ENCODE measurements at regions not wholly inside any gene's neighbourhood (a gene's known extent, or its start where the extent isn't known, plus 50 kb on each side); places are given as distances from the start of the nearest gene placed in this dataset.

DNA sequence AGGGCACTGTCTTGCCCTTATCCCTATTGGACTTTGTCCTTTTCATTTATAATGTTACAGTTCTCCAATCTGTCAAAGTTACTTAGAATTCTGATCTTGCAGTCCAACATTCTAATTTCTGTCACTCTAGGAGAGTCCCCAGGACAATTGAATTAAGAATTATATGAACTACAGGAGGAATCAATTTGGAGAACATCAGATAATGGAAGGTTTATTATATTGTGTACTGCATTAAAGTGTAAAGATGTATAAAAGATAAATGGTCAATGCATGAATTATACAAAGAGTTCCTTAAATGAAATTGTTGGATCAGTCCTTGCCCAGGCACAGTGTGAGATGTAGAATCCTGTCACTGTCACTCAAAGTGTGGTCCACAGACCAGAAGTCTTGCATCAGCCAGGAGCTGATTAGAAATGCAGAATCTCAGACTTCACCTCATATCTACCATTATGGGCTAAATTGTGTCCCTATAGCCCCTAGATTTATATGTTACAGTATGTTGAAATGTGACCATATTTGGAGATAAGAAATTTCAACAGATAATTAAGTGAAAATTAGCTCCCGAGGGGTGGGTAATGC lies 145.5 kb downstream of the BTBD3 start:
- no peaks in the 10 kb centered on the region for H3K79me2 ChIP-seq (ENCODE audit: control insufficient read depth, insufficient read depth, low read length)
- Mint-ChIP-seq H3K4me1 (no peaks in the 10 kb centered on the region), H3K27ac (no peak overlapping the region), H3K27me3 (no peaks in the 10 kb centered on the region), H3K9me3 (ENCODE audit: insufficient read depth) (peaks cover 9% of the 10 kb centered on the region), H3K4me3 (no peak overlapping the region)
- H3K9ac ChIP-seq (ENCODE audit: low read length): no peak overlapping the region
- H4K20me1 ChIP-seq (ENCODE audit: control insufficient read depth, insufficient read depth, low read length, poor library complexity, severe bottlenecking): no peaks in the 10 kb centered on the region
- no peak overlapping the region for H3K27ac ChIP-seq (ENCODE audit: low read length in 2 of 2)
- ChIA-PET CTCF (no interaction called here), POLR2A (no interaction called here)
- intact Hi-C loops (cut with micrococcal nuclease): no loop called here
- H3K27me3 ChIP-seq (replicated peaks in 1 of 4; ENCODE audit: control extremely low read depth in 1 of 4, control insufficient read depth in 3 of 4, insufficient read depth in 4 of 4, low read length in 3 of 4): no peaks in the 10 kb centered on the region
- peaks cover 0 to 31% (median 7%) of the 10 kb centered on the region in 3 donors for H3K9me3 ChIP-seq (ENCODE audit: control extremely low read depth in 1 of 3, control insufficient read depth in 2 of 3, insufficient read depth in 1 of 3, low read length in 2 of 3)
- H3K4me3 ChIP-seq (ENCODE audit: control extremely low read depth in 1 of 5, extremely low read depth in 1 of 5, insufficient read depth in 1 of 5, low read depth in 2 of 5, low read length in 4 of 5): no peak overlapping the region
- ATAC-seq (ENCODE audit: low read depth): no peak
- WGBS (ENCODE audit: insufficient coverage): 100% methylated on average over 1 of the region's 1 CpG
- no peak overlapping the region for H3K4me2 ChIP-seq (replicated peaks; ENCODE audit: low read depth, low read length, poor library complexity, severe bottlenecking)
- TF ChIP-seq, protein P1, sequence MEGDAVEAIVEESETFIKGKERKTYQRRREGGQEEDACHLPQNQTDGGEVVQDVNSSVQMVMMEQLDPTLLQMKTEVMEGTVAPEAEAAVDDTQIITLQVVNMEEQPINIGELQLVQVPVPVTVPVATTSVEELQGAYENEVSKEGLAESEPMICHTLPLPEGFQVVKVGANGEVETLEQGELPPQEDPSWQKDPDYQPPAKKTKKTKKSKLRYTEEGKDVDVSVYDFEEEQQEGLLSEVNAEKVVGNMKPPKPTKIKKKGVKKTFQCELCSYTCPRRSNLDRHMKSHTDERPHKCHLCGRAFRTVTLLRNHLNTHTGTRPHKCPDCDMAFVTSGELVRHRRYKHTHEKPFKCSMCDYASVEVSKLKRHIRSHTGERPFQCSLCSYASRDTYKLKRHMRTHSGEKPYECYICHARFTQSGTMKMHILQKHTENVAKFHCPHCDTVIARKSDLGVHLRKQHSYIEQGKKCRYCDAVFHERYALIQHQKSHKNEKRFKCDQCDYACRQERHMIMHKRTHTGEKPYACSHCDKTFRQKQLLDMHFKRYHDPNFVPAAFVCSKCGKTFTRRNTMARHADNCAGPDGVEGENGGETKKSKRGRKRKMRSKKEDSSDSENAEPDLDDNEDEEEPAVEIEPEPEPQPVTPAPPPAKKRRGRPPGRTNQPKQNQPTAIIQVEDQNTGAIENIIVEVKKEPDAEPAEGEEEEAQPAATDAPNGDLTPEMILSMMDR (IDR thresholded peaks at IDR 0.05): no peak
- TF ChIP-seq EZH2 (IDR thresholded peaks at IDR 0.05; ENCODE audit: borderline replicate concordance, insufficient read depth, low read depth, low read length, poor library complexity, severe bottlenecking): no peak
- no peaks in the 10 kb centered on the region for H3K4me1 ChIP-seq (ENCODE audit: control insufficient read depth in 2 of 2, insufficient read depth in 2 of 2, low read length in 2 of 2)
- no peak for DNase-seq
- H3K36me3 ChIP-seq (replicated peaks in 1 of 2; ENCODE audit: control extremely low read depth in 1 of 2, control insufficient read depth in 1 of 2, extremely low read depth in 1 of 2, insufficient read depth in 2 of 2, low read length in 1 of 2): no peaks in the 10 kb centered on the region
- H2AFZ ChIP-seq (ENCODE audit: insufficient read depth, low read depth, low read length, poor library complexity, severe bottlenecking): no peak overlapping the region

DNA sequence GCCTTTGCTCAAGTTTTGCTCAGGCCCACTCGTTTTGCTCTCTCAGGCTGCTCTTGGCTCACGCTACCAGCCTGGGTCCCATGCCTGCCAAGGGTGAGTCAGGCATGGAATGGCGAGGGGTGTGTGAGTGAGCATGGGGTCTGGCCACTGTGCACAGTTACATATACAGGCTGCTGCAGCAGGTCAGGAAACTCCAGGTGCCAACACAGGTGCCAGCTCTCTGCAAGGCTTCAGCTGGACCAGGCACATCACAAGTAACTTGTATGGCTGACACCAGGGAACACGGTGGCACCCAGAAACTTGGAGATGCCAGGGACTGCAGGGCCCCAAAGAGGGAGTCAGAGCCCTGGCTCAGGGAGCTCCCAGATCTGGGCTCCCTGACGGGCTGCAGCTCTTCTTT lies 146.8 kb downstream of the BTBD3 start:
- POLR2A ChIA-PET: no interaction called here
- no peak for DNase-seq
- H3K27ac Mint-ChIP-seq: no peak overlapping the region
- no peaks in the 10 kb centered on the region for H3K4me1 Mint-ChIP-seq
- no peaks in the 10 kb centered on the region for H3K27me3 Mint-ChIP-seq
- intact Hi-C loops (cut with micrococcal nuclease): no loop called here
- ATAC-seq (ENCODE audit: low read depth): no peak
- Histone ChIP-seq H3K27me3 (replicated peaks in 1 of 4; ENCODE audit: control extremely low read depth in 1 of 4, control insufficient read depth in 3 of 4, insufficient read depth in 4 of 4, low read length in 3 of 4) (no peaks in the 10 kb centered on the region), H3K9me3 (ENCODE audit: control extremely low read depth in 1 of 3, control insufficient read depth in 2 of 3, insufficient read depth in 1 of 3, low read length in 2 of 3) (peaks cover 0 to 25% (median 7%) of the 10 kb centered on the region in 3 donors), H3K9ac (ENCODE audit: low read length) (no peak overlapping the region), H2AFZ (ENCODE audit: insufficient read depth, low read depth, low read length, poor library complexity, severe bottlenecking) (no peak overlapping the region), H3K36me3 (replicated peaks in 1 of 2; ENCODE audit: control extremely low read depth in 1 of 2, control insufficient read depth in 1 of 2, extremely low read depth in 1 of 2, insufficient read depth in 2 of 2, low read length in 1 of 2) (no peaks in the 10 kb centered on the region), H3K79me2 (ENCODE audit: control insufficient read depth, insufficient read depth, low read length) (no peaks in the 10 kb centered on the region), H3K4me1 (ENCODE audit: control insufficient read depth in 2 of 2, insufficient read depth in 2 of 2, low read length in 2 of 2) (no peaks in the 10 kb centered on the region), H3K27ac (ENCODE audit: low read length in 2 of 2) (no peak overlapping the region), H3K4me2 (replicated peaks; ENCODE audit: low read depth, low read length, poor library complexity, severe bottlenecking) (no peak overlapping the region), H3K4me3 (ENCODE audit: control extremely low read depth in 1 of 5, extremely low read depth in 1 of 5, insufficient read depth in 1 of 5, low read depth in 2 of 5, low read length in 4 of 5) (no peak overlapping the region), H4K20me1 (ENCODE audit: control insufficient read depth, insufficient read depth, low read length, poor library complexity, severe bottlenecking) (no peaks in the 10 kb centered on the region)
- no peak for TF ChIP-seq EZH2 (IDR thresholded peaks at IDR 0.05; ENCODE audit: borderline replicate concordance, insufficient read depth, low read depth, low read length, poor library complexity, severe bottlenecking)
- TF ChIP-seq, protein P1 (IDR thresholded peaks at IDR 0.05): no peak
- whole genome bisulfite sequencing (ENCODE audit: insufficient coverage): 89% methylated on average over 5 of the region's 5 CpGs
- CTCF ChIA-PET: no interaction called here
- H3K4me3 Mint-ChIP-seq: no peak overlapping the region
- H3K9me3 Mint-ChIP-seq (ENCODE audit: insufficient read depth): peaks cover 5% of the 10 kb centered on the region

Data from B cell (primary cell).